ENCODE measurements at regions not wholly inside any gene's neighbourhood (a gene's known extent, or its start where the extent isn't known, plus 50 kb on each side); places are given as distances from the start of the nearest gene placed in this dataset.
A peak's percentile ranks its signal among the peaks of the same experiment; 100 is the strongest.

- FAIRE-seq (no peak), DNase-seq (ENCODE audit: insufficient read length, low spot score) (peak; percentile 36)
Observed at GRCh38 chr4:127140306-127140705, 492.5 kb upstream of the INTU start.

- no peak for FAIRE-seq
- DNase-seq (ENCODE audit: insufficient read length, low spot score): no peak
Observed at GRCh38 chr4:127141856-127142255, 490.9 kb upstream of the INTU start.

- DNase-seq (ENCODE audit: insufficient read length, low spot score): peak; percentile 32
- FAIRE-seq: no peak
Observed at GRCh38 chr4:127143460-127144195, 489.1 kb upstream of the INTU start.

GRCh38 chr4:127145006-127145540 lies 487.7 kb upstream of the INTU start:
- DNase-seq (ENCODE audit: insufficient read length, low spot score) (no peak), FAIRE-seq (no peak)

- FAIRE-seq (no peak), DNase-seq (ENCODE audit: insufficient read length, low spot score) (no peak)
Observed at GRCh38 chr4:127148165-127148564, 484.6 kb upstream of the INTU start.

DNA sequence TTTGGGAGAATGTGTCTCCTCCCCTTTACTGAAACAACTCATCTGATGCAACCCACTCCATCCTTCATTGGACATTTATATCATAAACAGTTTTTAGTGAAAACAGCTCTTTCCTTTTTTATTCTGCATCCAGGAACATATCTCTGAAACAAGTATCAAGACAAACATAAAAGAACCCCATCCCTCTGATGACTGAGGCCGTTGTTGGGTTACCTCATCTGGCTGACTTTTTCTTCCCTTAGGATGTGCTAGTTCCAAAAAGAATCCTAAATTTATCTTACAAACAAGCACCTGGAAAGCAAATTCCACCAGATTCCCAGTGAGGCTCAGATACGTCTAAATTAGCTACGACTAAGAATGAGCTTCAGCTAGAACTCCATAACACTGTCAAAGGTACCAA lies 483.7 kb upstream of the INTU start:
- no peak for DNase-seq (ENCODE audit: insufficient read length, low spot score)
- FAIRE-seq: no peak

- FAIRE-seq (no peak), DNase-seq (ENCODE audit: insufficient read length, low spot score) (no peak)
Observed at GRCh38 chr4:127151941-127152340, 480.8 kb upstream of the INTU start.

GRCh38 chr4:127155116-127155515 lies 477.6 kb upstream of the INTU start:
- DNase-seq (ENCODE audit: insufficient read length, low spot score): no peak
- no peak for FAIRE-seq

- FAIRE-seq (no peak), DNase-seq (ENCODE audit: insufficient read length, low spot score) (no peak)
Observed at GRCh38 chr4:127155555-127155954, 477.2 kb upstream of the INTU start.

GRCh38 chr4:127162741-127163140 lies 470.0 kb upstream of the INTU start:
- peak; percentile 1 for DNase-seq (ENCODE audit: insufficient read length, low spot score)
- no peak for FAIRE-seq

- FAIRE-seq (peak; percentile 85), DNase-seq (ENCODE audit: insufficient read length, low spot score) (no peak)
Observed at GRCh38 chr4:127165971-127166370, 466.8 kb upstream of the INTU start.

DNA sequence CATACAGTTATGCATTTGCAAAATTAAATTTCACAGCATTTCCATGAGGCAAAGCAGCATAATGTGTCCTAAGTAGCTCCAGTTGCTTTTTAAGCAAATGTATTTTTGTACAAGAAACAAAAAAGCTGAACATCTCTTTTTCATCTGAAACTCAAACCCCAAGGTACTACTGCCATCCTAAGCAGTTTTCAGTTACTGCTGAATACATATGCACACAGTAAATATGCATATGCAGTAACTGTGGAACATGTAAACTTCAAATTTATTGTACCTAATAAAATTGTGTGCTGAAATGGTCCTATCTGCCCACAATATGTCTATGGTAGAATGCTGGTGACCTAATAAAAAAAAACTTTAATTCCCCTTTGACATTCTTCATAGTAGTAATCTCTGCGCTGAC lies 458.6 kb upstream of the INTU start:
- DNase-seq (ENCODE audit: insufficient read length, low spot score) (no peak), FAIRE-seq (no peak)

DNA sequence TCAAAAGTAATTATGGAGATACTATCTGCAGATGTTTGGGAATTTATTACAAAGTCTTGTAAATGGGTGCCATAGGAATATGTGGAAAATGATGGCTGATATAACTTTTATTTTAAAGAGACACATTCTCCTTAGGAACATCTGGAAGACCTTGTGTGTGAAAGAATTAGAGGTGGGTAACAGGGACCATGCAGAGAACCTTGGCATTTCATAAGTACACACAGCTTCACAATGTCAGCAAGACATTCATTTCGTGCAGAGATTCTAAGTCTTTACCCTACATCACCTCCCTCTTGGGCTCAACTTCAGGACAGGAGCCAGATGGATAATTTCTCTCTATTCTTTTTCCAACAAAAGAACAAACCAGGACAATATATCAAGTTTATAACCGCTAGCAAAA lies 458.1 kb upstream of the INTU start:
- DNase-seq (ENCODE audit: insufficient read length, low spot score) (no peak), FAIRE-seq (no peak)

DNA sequence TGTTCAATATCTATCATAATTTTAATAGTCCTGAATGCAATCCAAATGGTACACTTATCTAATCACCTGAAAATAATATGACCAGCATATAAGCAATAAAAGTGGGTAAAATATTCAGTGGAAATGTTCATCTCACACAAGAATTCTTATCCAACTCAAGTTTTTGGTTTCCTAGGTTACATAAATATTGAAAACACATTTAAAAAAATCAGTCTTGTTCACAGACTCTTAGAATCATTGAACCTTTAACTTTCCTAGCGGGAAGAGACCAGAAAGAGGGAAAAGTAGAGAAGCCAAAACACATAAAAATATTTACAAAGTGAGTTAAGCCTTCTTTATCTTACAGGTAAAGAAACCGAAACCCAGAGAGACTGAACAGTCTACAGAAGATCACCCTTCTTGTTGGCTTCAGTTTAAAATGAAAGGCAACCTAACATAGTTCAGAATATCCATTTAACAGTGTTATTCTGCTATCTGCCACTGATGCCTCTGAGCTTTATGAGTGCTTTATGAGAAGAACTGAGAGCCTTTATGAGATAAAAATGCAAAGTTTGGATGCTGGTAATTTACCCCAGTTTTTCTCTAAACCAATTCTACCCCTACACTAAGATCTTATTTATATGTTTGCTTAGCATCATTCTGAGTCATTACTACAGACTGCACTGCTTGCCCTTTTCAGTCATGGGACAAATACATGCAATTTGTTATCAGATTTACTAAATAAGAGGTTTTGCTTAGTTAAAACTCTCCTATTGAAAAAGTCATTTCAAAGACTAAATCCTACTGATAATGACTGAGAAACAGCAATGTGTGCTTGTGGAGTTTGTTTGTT lies 453.3 kb upstream of the INTU start:
- no peak for DNase-seq (ENCODE audit: insufficient read length, low spot score)
- FAIRE-seq: no peak

- no peak for FAIRE-seq
- DNase-seq (ENCODE audit: insufficient read length, low spot score): no peak
Observed at GRCh38 chr4:127181001-127181400, 451.8 kb upstream of the INTU start.

DNA sequence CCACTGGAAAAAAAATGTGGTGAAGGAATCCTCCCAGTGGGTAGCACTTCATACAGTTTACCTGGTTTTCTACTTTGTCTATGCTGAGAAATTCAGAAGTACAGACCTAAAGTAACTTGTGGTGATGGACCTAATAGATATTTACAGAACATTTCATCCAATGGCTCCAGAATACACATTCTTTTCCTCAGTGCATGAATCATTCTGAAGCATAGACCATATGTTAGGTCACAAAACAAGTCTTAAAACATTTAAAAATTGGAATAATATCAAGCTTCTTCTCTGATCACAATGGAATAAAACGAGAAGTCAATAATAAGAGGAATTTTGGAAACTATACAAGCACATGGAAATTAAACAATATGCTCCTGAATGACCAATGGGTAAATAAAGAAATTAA lies 450.1 kb upstream of the INTU start:
- FAIRE-seq (no peak), DNase-seq (ENCODE audit: insufficient read length, low spot score) (no peak)

GRCh38 chr4:127188847-127189246 lies 443.9 kb upstream of the INTU start:
- FAIRE-seq: no peak
- DNase-seq (ENCODE audit: insufficient read length, low spot score): no peak

- no peak for FAIRE-seq
- no peak for DNase-seq (ENCODE audit: insufficient read length, low spot score)
Observed at GRCh38 chr4:127194281-127194680, 438.5 kb upstream of the INTU start.

- FAIRE-seq (no peak), DNase-seq (ENCODE audit: insufficient read length, low spot score) (no peak)
Observed at GRCh38 chr4:127196655-127197352, 436.0 kb upstream of the INTU start.

DNA sequence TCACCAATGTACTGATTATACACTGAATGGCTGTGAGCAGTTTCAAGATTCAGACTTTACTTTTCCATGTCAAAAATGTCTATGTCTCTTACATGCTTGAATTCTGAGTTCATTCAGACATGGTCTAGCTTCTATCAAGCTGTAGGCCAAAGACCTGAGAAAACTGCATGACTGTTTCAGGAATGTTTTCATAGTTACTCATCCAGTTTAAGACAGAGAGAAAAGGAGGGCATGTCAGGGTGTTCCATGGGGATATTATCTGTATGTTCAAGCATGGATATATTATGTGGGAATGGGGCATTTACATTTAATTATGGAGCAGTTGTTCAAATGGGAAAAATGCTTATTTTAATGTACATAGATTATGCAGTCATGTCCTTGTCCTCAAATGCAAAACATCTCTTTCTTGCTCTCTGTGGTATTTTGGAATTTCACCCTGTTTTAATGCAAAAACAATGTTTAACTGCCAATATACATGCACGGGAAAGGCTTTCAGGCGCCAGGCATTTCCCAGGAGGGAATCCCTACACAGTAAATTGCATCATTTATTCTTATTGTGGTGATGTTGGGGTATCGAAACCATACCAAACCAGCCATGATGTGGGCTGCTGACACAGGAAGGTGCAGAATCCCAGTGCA lies 429.1 kb upstream of the INTU start:
- FAIRE-seq (no peak), DNase-seq (ENCODE audit: insufficient read length, low spot score) (no peak)

GRCh38 chr4:127204322-127204721 lies 428.4 kb upstream of the INTU start:
- DNase-seq (ENCODE audit: insufficient read length, low spot score) (no peak), FAIRE-seq (no peak)

Data from HTR-8/SVneo (cell line).